SW480 (cell line): ENCODE measurements at regions not wholly inside any gene's neighbourhood (a gene's known extent, or its start where the extent isn't known, plus 50 kb on each side); places are given as distances from the start of the nearest gene placed in this dataset.
"Not testable (repeated sequence)": the region's sequence is repeated elsewhere in the genome, so short reads cannot be mapped to it uniquely, and the experiment has no call there.

Experiments
- DNase-seq: peaks from one replicate; pipeline ENCODE4 v3.0.0-alpha.2; 2016; ENCODE audit warnings: low spot score

DNA sequence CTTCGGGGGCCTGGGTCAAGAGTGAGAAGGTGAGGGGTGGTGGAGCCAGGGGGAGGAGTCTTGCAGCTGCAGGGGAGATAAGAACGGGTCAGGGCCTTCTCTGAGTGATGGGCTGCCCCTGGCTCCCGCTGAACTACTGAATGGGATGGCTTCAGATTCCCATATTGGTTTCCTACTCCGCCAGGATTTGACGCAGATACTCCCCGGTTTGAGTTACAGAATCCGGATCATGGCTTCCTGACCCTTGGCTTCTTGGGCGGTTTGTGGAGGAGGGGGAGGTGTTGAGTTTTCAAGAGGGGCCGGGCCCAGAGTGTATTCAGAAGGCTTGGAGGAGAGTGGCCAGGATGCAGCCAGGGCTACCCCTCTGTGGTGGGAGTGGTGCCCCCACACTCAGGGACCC is 119.9 kb upstream of the ATP2B2 start:
- no peak for DNase-seq

DNA sequence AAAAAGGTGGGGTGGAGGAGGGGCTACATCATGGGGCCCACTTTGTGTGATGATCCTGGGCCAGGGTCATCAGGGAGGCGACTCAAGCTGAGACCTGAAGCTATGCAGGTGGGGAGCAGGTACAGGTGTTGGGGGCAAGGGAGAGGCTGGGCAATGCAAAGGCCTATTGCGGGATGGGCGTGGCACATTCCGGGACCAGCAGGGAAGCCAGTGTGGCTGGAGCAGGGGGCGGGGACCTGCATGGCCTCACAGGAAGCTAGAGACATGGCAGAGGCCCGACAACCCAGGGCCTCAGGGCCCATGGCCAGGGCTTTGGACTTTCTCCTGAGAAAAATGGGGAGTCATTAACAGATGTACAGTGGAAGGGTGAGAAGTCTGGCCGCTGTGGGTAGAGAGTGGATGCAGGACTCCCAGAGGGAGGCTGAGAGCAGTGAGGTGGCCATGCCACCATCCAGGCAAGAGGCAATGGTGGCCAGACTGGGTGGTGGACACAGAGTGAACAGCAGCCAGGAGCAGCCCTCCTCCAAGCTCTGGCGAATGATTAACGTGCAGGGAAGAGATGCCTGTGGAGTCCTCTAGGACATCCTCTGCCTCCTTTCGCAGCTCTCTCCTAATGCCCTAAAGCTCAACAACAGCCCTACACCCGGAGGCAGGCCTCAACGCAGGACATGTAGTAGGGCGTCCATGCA is 122.6 kb upstream of the ATP2B2 start:
- peak; percentile 83 for DNase-seq

DNA sequence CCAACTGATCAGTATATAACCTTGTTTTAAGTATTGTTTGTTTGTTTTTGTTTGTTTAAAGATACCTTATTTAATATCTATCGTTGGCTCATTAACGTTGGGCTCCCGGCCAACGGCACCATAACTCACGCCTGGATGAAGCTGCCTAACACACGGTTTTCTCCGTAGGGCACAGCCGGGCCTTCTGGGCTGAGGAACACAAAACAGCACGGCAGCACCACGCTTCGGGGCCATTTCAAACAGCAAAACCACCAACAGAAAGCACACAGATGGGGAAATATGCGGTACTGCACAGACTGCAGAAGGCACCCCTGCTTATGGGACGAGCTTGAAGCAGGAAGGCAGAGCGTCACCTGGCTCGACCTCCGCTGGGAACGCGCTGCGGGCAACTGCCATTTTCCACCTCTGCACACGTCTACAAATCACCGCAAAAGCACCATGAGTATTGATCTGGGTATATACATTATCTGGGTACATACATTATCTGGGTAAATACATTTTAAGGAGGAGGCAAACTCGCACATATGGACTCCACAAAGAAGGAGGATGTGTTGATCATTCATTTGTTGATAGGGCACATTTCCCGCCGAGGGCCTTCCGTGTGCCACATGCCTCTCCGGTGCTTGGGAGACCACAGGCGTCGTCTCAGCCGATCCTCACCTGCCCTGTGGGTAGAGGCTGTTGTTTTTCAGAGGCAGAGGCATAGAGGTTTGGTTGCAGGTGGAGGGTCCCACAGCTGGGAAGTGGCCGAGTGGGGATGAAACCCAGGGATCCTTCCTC is 123.7 kb upstream of the ATP2B2 start:
- no peak for DNase-seq

DNA sequence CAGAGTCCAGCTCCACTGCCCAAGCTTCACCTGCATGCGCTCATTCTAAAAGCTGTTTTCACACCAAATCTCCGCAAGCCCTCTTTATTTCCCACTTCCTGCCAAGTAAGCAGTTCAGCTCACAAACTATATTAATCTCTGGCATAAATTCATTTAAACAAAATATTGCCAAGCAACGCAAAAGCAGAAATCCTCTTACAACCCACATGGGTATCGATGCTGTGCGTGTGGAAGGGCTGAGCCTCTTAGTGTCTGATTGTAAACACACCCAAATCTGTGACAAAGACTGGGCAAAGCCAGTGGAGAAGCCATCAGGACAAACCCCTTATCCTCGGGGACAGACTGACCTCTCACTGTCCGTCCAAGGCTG is 124.3 kb upstream of the ATP2B2 start:
- no peak for DNase-seq

DNA sequence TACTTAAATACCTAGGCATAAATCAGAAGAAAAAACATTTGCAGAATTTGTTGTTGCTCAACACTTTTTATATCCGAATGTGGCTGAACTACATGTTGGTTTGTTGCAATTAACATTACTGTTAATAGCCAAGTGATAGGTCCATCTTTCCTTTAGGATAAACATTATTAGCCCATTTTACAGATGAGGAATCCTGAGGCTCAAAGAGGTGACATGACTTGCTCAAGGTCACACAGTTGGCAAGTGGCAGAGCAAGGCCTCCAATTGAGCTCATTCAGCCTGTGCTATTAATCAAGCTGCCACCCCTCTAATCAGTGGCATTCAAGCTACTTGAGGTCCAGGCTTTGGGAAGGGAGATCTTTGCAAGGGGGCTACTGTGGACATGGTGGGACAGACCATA is 125.8 kb upstream of the ATP2B2 start:
- DNase-seq: no peak

DNA sequence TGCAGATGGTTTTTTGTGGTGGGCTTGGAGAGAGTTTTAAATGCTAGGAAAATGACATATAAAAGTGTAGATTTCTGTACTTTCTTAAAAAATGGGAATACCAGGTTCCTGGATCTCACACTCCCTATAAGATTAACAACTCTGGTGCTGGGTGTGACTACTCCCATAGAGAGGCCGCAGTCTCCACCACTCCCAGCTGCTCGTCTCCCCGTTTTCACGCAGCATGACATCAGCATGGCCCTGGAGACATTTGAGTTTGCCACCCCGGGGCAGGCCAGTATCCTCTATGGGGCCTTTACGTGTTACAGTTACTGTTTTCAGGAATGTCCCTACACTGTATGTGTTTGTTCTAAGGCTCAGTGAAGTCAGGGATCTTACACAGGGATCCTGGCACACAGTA is 126.7 kb upstream of the ATP2B2 start:
- DNase-seq: no peak

DNA sequence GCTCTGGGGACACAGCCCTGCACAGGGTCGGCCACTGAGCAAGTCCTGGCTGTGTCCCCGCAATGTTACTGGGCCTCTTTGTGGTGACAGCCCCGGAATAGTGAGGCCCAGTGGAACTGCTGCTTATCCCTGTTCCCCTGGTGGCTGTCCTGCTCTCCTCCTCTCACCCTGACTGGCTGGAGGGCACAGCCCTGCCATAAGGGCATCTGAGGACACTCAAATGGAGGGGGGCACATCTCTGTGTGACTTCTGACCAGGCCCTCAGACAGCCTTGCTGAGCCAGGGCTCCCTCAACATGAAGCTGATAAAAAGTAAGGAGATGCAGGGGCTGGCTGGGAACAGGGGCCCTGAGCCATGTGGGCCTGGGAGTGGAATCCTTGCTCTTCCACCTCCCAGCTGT is 127.4 kb upstream of the ATP2B2 start:
- DNase-seq: no peak

DNA sequence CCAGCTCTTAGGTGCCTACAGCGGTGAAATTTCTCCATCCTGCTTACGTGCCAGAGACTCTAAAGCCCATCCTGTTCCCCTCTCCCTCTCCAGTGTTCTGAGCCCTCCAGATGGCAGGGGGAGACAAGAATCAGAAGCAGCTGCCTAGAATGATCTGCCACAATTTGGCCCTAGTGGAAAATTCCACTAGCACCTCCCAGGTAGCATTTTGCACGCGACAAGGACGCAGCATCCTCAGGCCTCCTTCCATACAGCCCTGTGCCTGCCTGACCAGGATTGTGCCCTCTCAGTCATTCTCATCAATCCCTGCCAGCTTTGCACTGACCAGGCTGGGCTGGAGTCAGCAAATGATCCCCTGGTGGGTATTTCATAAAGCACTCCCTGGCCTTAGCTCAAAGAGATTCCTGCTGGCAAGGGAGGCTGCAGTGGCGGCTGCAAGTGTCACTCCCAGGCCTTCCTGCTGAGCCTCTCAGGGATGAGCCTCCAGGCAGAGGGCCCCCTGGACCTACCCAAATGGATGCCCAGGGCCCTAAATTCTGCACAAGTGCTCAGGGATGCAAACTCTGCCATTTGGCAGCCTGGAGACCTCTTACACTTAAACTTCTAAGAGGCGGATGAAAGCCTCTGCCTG is 130.2 kb upstream of the ATP2B2 start:
- no peak for DNase-seq

DNA sequence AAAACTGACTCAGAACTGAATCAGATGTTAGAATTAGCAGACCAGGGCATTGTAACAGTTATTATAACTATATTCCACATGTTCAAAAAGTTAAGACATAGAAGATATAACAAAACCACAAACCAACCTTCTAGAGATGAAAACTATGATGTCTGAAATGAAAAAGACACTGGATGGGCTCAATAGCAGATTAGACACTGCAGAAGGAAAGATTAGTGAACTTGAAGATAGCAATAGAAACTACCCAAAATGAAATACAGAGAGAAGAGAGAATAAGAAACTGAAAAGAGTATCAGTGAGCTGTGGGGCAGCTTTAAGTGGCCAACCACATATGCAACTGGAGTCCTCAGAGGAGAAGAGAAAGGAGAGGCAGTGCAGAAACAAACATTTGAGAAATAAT is 132.0 kb upstream of the ATP2B2 start:
- no peak for DNase-seq

DNA sequence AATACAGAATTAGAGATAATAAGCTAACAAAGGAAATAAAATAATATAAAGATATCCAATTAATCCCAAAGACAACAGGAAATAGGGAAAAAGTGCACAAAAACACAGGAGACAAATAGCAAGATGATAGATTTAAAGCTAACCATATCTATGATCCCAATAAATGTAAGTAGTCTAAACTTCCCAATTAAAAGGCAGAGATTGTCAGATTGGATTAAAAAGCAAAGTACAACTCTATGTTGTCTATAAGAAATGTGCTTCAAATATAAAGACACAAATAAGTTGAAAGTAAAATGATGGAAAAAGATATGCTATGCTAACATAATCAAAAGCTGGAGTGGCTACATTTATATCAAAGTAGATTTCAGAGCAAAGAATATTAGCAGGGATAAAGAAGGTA is 133.1 kb upstream of the ATP2B2 start:
- DNase-seq: no peak

DNA sequence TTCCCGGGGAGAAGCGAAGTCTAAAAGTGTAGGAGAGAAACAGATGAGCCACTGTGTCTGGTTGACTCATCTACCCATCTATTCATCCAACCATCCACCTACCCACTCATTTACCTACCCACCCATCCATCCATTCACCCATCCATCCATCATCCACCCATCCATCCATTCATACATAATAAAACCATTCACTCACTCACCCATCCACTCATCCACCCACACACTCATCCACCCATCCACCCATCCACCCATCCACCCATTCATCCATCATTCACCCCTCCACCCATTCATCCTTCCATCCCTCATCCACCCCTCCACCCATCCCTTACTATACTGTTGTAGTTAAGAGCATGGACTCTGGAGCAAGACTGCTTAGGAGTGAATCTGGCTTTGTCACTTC is 136.4 kb upstream of the ATP2B2 start:
- DNase-seq: no peak

DNA sequence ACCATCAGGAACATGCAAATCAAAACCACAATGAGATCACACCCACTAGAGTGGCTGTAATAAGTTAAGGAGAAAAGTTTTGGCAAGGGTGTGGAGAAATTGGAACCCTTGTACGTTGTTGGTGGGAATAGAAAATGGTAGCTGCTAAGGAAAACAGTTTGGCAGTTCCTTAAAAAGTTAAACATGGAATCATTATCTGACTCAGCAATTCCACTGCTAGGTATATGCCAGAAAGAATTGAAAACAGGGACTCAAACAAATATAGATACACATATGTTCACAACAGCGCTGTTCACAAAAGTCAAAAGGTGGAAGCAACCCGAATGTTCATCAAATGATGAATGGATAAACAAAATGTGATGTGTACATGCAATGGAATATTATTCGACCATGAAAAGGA is 138.8 kb upstream of the ATP2B2 start:
- no peak for DNase-seq

DNA sequence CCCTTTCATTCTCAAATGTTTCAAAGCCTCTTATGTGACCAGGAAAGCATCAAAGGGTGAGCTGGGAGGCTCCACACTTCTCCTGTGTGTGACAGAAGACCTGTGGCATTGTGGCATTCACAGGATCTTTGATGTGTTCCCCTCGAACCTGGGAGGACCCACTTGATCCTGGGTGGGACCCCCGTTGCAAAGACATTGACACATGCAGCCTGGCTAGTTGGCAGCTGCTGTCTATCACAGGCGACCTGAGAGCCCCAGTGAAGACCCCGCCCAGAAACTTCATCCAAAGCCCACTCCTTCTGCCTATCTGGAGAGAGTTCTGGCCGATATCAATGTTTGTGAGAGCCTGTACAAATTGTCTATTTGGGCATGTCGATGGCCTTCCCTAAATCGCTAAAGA is 140.4 kb upstream of the ATP2B2 start:
- no peak for DNase-seq

DNA sequence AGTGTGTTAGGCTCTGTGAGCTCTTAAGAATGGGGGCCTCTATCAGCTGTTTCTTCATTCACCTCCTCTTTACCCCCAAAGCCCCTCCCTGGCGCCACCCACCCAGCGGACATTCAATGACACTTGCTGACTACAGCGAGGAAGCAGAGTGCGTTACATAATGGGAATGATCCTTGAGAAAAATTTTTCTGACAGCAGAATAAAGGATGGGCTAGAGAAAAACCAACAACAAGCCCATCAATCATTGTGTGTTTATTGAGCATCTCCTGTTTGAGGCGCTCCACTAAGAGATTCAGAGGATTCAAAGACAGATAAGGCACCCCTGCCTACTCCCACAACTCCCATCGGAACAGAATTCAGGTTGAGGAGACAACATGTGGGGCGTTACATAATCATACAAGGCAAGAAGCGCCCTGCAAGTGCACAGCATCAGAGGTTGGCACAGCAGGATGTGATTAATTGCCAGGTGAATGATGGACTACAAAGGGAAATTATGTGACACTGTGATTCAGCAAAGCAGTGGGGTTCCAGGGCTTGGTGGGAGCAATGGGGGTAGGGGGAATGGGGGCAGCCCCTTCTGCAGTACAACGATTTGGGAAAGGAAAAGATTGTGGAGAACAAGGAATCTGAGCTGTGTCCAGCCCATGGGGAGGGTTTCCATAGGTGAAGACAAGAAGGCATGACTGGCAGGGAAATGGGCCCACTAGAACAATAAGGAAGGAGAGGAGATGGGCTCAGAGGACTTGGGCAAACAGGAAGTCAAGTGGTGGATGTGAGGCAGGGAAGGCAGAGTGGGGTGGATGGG is 141.3 kb upstream of the ATP2B2 start:
- no peak for DNase-seq

DNA sequence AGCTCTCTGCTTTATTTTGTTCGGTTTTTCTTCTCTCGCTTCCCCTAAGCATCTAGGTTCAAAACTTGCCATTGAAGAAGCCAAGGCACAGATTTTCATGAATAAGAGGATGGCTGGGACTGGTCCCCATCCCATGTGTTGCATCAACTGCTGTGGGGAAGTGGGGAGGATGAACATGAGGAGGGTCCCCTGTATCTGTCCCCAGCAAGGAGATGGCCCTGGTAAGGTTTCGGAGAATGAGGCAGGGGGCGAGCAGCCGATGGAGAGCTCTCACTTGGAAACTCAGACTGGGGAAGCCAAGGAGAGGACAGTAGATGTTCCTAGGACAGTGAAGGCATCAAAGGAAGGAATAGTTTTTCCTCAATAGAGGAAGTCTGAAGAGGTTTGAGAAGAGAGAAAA is 142.0 kb upstream of the ATP2B2 start:
- DNase-seq: no peak

DNA sequence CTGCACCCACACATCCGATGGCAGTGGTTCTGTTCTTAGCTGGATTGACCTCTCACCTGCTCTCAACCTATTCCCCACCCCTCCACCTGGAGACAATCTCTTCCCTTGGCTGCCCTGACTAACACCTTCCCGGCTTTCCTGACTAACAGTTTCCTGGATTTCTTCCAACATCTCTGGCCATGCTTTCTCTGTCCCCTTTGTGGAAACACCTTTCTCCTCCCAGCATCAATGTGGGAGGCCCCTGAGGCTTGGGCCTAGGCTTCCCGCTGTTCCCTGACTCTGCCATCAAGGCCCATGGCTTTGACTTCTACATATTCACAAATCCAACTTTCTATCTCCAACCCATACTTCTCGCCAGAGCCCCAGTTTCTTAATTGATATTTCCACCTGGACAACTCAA is 142.8 kb upstream of the ATP2B2 start:
- DNase-seq: no peak

DNA sequence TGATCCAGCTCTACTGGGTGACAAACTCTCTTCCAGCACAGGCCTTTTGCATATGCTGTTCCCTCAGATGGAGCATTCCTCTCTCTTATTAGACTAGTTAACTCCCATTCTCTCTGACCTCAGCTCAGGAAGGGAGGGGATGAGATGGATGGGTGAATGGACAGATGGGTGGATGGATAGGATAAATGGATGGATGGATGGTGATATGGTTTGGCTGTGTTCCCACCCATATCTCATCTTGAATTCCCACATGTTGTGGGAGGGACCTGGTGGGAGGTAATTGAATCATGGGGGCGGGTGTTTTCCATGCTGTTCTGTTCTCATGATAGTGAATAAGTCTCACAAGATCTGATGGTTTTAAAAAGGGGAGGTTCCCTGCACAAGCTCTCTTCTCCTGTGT is 144.1 kb upstream of the ATP2B2 start:
- DNase-seq: not testable (repeated sequence)

DNA sequence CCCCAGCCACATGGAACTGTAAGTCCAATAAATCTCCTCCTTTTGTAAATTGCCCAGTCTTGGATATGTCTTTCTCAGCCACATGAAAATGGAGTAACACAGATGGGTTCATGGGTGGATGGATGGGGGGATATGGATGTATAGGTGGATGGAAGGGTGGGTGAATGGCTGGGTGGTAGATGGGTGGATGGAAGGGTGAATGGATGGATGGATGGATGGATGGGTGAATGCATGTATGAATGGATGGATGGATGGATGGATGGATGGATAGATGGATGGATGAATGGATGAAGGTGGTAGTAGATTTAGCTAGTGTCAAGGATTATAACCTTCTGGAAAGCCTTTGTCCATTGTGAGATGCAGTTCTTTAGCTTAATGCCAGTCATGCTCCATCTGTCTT is 146.1 kb upstream of the ATP2B2 start:
- no peak for DNase-seq

DNA sequence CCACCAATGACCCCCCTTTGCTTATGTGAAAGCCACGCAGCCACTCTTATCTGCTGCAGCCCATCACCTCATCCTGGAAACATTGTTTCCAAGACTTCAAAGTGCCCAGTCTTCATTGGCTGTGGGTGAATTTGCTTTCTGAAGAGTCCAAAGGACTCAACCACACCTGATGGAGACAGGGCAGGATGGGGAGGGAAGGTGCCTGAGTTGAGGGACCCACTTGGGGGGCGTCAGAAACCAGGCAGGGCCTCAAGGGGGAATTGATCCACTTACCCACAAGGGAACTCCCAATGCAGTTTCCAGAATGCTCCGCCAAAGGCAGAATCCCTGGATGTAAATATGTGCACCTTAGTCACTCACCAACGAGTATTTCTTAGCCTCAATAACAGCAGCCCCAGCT is 147.9 kb upstream of the ATP2B2 start:
- no peak for DNase-seq

DNA sequence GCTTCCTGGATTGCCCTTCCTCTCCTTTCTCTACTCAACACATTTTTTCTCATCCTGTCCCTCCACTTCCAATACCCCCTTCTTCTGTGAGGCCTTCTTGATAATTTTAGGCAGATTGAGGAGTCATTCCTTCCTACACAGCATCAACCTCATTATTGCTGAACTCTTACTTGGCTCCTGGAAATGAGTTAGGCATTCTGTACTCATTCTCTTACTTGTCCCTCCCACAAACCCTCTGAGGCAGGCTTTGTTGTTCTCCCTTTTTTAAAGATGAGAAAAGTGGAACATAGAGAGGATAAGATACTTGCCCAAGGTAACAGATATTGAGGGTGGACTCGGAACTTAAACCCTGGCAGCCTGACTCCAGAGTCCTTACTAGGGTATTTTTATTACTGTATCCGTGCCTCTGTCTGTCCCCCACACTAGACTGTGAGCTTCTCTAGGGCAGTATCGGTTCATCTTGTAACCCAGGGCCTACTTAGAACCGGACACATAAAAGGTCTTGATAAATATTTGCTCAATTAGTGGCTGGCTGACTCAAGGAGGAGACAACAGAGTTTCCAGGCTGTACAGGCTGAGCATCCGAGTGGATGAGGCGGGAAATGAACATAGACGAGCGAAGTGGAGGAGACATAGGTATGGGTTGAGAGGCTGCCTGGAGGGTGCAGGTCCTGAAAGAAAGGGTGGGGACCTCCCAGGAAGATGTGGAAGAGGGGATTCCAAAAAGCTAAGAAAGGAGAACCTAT is 148.7 kb upstream of the ATP2B2 start:
- DNase-seq: no peak

DNA sequence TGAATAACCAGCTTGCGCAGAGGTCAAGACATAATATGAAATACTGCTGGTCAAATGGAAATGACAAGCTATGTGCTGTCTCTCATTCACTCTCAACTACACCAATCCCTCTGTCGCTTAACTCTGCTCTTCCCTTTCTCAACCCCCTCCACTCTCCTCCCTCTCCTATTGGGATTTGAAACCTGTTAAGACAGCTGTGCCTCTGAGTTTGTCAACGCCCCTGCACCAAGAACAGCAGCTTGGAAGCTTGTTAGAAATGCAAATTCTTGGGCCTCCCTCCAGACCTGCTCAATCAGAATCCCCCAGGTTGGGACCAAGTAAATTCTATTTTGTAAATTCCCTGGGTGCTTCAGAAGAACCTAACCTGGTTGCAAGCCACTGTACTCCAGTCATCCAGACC is 149.7 kb upstream of the ATP2B2 start:
- no peak for DNase-seq

DNA sequence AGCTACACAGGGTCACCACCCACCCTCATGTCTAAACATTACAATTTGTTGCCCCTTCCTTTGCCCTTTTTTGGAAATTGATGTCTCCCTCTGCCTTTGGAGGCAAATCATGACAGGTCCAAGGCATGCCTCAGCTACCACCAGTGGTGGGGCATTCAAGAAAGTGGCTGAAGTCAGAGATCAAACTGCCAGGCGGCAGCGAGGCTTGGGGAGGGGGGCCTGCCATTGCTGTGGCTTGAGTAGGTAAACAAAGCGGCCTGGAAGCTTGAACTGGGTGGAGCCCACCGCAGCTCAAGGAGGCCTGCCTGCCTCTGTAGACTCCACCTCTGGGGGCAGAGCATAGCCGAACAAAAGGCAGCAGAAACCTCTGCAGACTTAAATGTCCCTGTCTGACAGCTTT is 152.0 kb upstream of the ATP2B2 start:
- not testable (repeated sequence) for DNase-seq
